HEK293 (cell line): ENCODE measurements at regions not wholly inside any gene's neighbourhood (a gene's known extent, or its start where the extent isn't known, plus 50 kb on each side); places are given as distances from the start of the nearest gene placed in this dataset.

Experiments used
- CTCF ChIA-PET: fragments of 350-600 bp; formaldehyde crosslinking; extraction: SDS; loops from one replicate; lab custom pipeline; 2021; ENCODE audit warnings: antibody characterized with exemption; lab: Yijun Ruan, JAX
- POLR2A ChIA-PET: fragments of 300-600 bp; formaldehyde crosslinking; extraction: SDS; loops from one replicate; lab custom pipeline; 2020; ENCODE audit warnings: antibody characterized with exemption, inconsistent platforms; lab: Yijun Ruan, JAX
- H3K27ac ChIP-seq: fragments of 200-500 bp; sonication (Bioruptor generic); 2 replicates; pipeline ENCODE4 v1.5.1; 2014; ENCODE audit warnings: low read depth, low read length, control low read depth, inconsistent platforms; ENCODE audit errors: extremely low read depth
- H3K36me3 ChIP-seq, 2 experiments: fragments of 200-500 bp in 1 of 2; sonication (Bioruptor generic) in 1 of 2; 1 replicate in 1 of 2; 2 replicates in 1 of 2; pipeline ENCODE4 v1.5.1; 2014 to 2017; ENCODE audit warnings: inconsistent platforms in 2 of 2, low read length in 2 of 2; ENCODE audit not compliant: control insufficient read depth in 2 of 2, insufficient read depth in 1 of 2
- H3K4me1 ChIP-seq: fragments of 200-500 bp; sonication (Bioruptor generic); 2 replicates; pipeline ENCODE4 v1.5.1; 2014; ENCODE audit warnings: mild to moderate bottlenecking, low read length, inconsistent platforms; ENCODE audit not compliant: control insufficient read depth, insufficient read depth
- H3K4me3 ChIP-seq: 2 replicates; pipeline ENCODE4 v1.5.1; 2011; ENCODE audit warnings: low read depth, mild to moderate bottlenecking, control low read depth, low read length, moderate library complexity
- H3K9me3 ChIP-seq: fragments of 200-500 bp; sonication (Bioruptor generic); 2 replicates; pipeline ENCODE4 v1.5.1; 2014; ENCODE audit warnings: low read depth, low read length, inconsistent platforms; ENCODE audit not compliant: control insufficient read depth, insufficient read depth
- KLF16 ChIP-seq: fragments of 450-650 bp; formaldehyde crosslinking; IDR thresholded peaks from 2 replicates; pipeline ENCODE4 v1.5.1; 2017; ENCODE audit warnings: missing biosample characterization, missing genetic modification characterization
- MYNN ChIP-seq: fragments of 450-650 bp; formaldehyde crosslinking; IDR thresholded peaks from 2 replicates; pipeline ENCODE4 v1.5.1; 2016; ENCODE audit warnings: missing biosample characterization, missing genetic modification characterization, borderline replicate concordance
- PRDM1 ChIP-seq: fragments of 450-650 bp; formaldehyde crosslinking; IDR thresholded peaks from 2 replicates; pipeline ENCODE4; 2016; ENCODE audit warnings: missing biosample characterization, missing genetic modification characterization
- SP7 ChIP-seq: fragments of 450-650 bp; formaldehyde crosslinking; IDR thresholded peaks from 2 replicates; pipeline ENCODE4 v1.5.1; 2016; ENCODE audit warnings: missing biosample characterization, missing genetic modification characterization
- ZBTB17 ChIP-seq: fragments of 450-650 bp; formaldehyde crosslinking; IDR thresholded peaks from 2 replicates; pipeline ENCODE4 v1.5.1; 2016; ENCODE audit warnings: missing biosample characterization, missing genetic modification characterization
- ZBTB8A ChIP-seq: fragments of 450-650 bp; formaldehyde crosslinking; IDR thresholded peaks from 2 replicates; pipeline ENCODE4 v1.5.1; 2016; ENCODE audit warnings: missing biosample characterization, missing genetic modification characterization
- ZFP41 ChIP-seq: fragments of 450-650 bp; formaldehyde crosslinking; IDR thresholded peaks from 2 replicates; pipeline ENCODE4 v1.5.1; 2016; ENCODE audit warnings: missing biosample characterization, missing genetic modification characterization, borderline replicate concordance
- ZNF121 ChIP-seq: fragments of 450-650 bp; formaldehyde crosslinking; IDR thresholded peaks from 2 replicates; pipeline ENCODE4 v1.5.1; 2016; ENCODE audit warnings: missing biosample characterization, missing genetic modification characterization
- ZNF184 ChIP-seq: fragments of 450-650 bp; IDR thresholded peaks from 2 replicates; pipeline ENCODE4 v1.5.1; 2018; ENCODE audit warnings: missing biosample characterization, mild to moderate bottlenecking, missing genetic modification characterization
- ZNF2 ChIP-seq: fragments of 450-650 bp; formaldehyde crosslinking; IDR thresholded peaks from 2 replicates; pipeline ENCODE4 v1.5.1; 2016; ENCODE audit warnings: missing biosample characterization, missing genetic modification characterization
- ZNF23 ChIP-seq: fragments of 450-650 bp; formaldehyde crosslinking; IDR thresholded peaks from 2 replicates; pipeline ENCODE4 v1.5.1; 2016; ENCODE audit warnings: missing biosample characterization, missing genetic modification characterization, borderline replicate concordance
- ZNF354C ChIP-seq: fragments of 450-650 bp; formaldehyde crosslinking; IDR thresholded peaks from 2 replicates; pipeline ENCODE4 v1.5.1; 2016; ENCODE audit warnings: missing biosample characterization, missing genetic modification characterization, low read depth, borderline replicate concordance
- ZNF426 ChIP-seq: fragments of 450-650 bp; formaldehyde crosslinking; IDR thresholded peaks from 2 replicates; pipeline ENCODE4 v1.5.1; 2017; ENCODE audit warnings: missing biosample characterization, missing genetic modification characterization, mild to moderate bottlenecking, inconsistent platforms, moderate library complexity
- ZNF514 ChIP-seq: fragments of 450-650 bp; formaldehyde crosslinking; IDR thresholded peaks from 2 replicates; pipeline ENCODE4 v1.5.1; 2016; ENCODE audit warnings: missing biosample characterization, missing genetic modification characterization
- ZNF596 ChIP-seq: fragments of 450-650 bp; IDR thresholded peaks from 2 replicates; pipeline ENCODE4 v1.5.0; 2018; ENCODE audit warnings: missing biosample characterization, mild to moderate bottlenecking, missing genetic modification characterization, moderate library complexity
- ZNF600 ChIP-seq: fragments of 450-650 bp; formaldehyde crosslinking; IDR thresholded peaks from 2 replicates; pipeline ENCODE4 v1.5.1; 2016; ENCODE audit warnings: missing biosample characterization, missing genetic modification characterization
- ZNF610 ChIP-seq: fragments of 450-650 bp; formaldehyde crosslinking; IDR thresholded peaks from 2 replicates; pipeline ENCODE4 v1.5.1; 2016; ENCODE audit warnings: missing biosample characterization, missing genetic modification characterization, borderline replicate concordance
- ZNF626 ChIP-seq: fragments of 450-650 bp; sonication (Bioruptor Pico); formaldehyde crosslinking; IDR thresholded peaks from 2 replicates; pipeline ENCODE4 v1.5.1; 2018; ENCODE audit warnings: missing biosample characterization, missing genetic modification characterization, inconsistent platforms
- ZNF677 ChIP-seq: fragments of 450-650 bp; IDR thresholded peaks from 2 replicates; pipeline ENCODE4 v1.5.0; 2018; ENCODE audit warnings: missing biosample characterization, mild to moderate bottlenecking, missing genetic modification characterization, moderate library complexity
- ZNF768 ChIP-seq: fragments of 450-650 bp; formaldehyde crosslinking; IDR thresholded peaks from 2 replicates; pipeline ENCODE4 v1.5.1; 2018; ENCODE audit warnings: missing biosample characterization, mild to moderate bottlenecking, missing genetic modification characterization
- ZNF830 ChIP-seq: fragments of 450-650 bp; IDR thresholded peaks from 2 replicates; pipeline ENCODE4 v1.5.0; 2018; ENCODE audit warnings: missing biosample characterization, missing genetic modification characterization, low read depth, mild to moderate bottlenecking, moderate library complexity
- ZSCAN18 ChIP-seq: fragments of 450-650 bp; formaldehyde crosslinking; IDR thresholded peaks from 2 replicates; pipeline ENCODE4 v1.5.1; 2016; ENCODE audit warnings: missing biosample characterization, missing genetic modification characterization
- TF ChIP-seq, protein P1 (sequence below): fragments of 450-650 bp; formaldehyde crosslinking; IDR thresholded peaks from 2 replicates; pipeline ENCODE4 v1.5.1; 2016; ENCODE audit warnings: missing biosample characterization, missing genetic modification characterization
- TF ChIP-seq, protein P2 (sequence below): fragments of 450-650 bp; formaldehyde crosslinking; IDR thresholded peaks from 2 replicates; pipeline ENCODE4 v1.5.1; 2016; ENCODE audit warnings: missing biosample characterization, missing genetic modification characterization

DNA sequence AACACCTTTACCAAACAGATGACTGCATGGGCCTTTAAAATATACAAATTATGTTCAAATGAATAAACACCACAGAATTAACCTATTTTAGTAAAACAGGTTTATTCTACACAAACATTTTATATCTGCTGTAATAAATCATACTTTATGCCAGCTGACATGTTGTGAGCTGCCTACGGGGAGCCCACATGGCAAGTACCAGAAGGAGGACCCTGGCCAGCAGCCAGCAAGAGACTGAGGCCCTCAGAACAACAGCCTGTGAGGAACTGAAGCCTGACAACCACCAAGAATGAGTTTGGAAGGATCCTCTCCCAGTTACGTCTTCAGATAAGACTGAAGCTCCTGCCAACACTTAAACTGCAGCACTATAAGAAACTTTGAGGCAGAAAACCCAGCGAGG is 377.0 kb downstream of the PDGFC start (continued):
- TF ChIP-seq ZNF354C (tag by site-specific recombination) (no peak), ZNF184 (tag by site-specific recombination) (no peak), ZBTB17 (tag by site-specific recombination) (no peak), ZNF610 (tag by site-specific recombination) (no peak), ZNF626 (tag by site-specific recombination) (no peak), ZBTB8A (tag by site-specific recombination) (no peak)

DNA sequence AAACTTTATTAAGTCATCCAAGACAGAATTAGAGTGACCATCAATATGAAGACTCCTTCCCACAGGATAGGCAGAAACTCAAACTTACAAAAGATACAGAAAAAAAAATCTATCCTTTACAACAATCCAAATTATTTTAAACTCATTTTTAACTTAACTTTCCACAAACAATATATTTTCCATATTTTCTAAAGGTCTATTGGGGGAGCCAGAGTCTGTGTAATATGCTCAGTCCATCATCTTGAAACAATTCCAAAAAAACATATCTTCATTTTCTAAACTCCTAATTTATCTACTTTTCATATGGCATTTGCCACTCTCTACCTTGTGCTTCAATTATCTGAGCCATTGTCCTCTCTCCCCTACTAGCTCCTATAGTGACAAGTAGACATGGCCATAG is 378.1 kb downstream of the PDGFC start:
- no peaks in the 10 kb centered on the region for H3K36me3 ChIP-seq
- ChIA-PET CTCF (interaction anchor here (0.6 to 1.0 kb wide), 2 partner anchors 375 to 1177 kb away, joined by 3 read pairs; no protein-coding TSS in a partner anchor), POLR2A (no interaction called here)
- H3K9me3 ChIP-seq: no peaks in the 10 kb centered on the region
- no peak overlapping the region for H3K4me3 ChIP-seq
- H3K27ac ChIP-seq: no peak overlapping the region
- TF ChIP-seq ZNF596 (no peak), ZNF23 (tag by site-specific recombination) (no peak), KLF16 (tag by site-specific recombination) (no peak), ZNF2 (tag by site-specific recombination) (no peak), ZNF768 (tag by site-specific recombination) (no peak), ZFP41 (tag by site-specific recombination) (no peak), ZNF514 (tag by site-specific recombination) (no peak), ZNF830 (no peak), MYNN (no peak), ZSCAN18 (tag by site-specific recombination) (no peak), ZNF677 (tag by site-specific recombination) (no peak), ZNF426 (tag by site-specific recombination) (no peak), ZNF600 (no peak), ZNF121 (tag by site-specific recombination) (no peak), PRDM1 (tag by site-specific recombination) (no peak), SP7 (tag by site-specific recombination) (no peak)
- TF ChIP-seq, protein P1, sequence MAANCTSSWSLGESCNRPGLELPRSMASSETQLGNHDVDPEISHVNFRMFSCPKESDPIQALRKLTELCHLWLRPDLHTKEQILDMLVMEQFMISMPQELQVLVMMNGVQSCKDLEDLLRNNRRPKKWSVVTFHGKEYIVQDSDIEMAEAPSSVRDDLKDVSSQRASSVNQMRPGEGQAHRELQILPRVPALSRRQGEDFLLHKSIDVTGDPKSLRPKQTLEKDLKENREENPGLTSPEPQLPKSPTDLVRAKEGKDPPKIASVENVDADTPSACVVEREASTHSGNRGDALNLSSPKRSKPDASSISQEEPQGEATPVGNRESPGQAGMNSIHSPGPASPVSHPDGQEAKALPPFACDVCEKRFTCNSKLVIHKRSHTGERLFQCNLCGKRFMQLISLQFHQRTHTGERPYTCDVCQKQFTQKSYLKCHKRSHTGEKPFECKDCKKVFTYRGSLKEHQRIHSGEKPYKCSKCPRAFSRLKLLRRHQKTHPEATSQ (tag by site-specific recombination): no peak
- TF ChIP-seq, protein P2, sequence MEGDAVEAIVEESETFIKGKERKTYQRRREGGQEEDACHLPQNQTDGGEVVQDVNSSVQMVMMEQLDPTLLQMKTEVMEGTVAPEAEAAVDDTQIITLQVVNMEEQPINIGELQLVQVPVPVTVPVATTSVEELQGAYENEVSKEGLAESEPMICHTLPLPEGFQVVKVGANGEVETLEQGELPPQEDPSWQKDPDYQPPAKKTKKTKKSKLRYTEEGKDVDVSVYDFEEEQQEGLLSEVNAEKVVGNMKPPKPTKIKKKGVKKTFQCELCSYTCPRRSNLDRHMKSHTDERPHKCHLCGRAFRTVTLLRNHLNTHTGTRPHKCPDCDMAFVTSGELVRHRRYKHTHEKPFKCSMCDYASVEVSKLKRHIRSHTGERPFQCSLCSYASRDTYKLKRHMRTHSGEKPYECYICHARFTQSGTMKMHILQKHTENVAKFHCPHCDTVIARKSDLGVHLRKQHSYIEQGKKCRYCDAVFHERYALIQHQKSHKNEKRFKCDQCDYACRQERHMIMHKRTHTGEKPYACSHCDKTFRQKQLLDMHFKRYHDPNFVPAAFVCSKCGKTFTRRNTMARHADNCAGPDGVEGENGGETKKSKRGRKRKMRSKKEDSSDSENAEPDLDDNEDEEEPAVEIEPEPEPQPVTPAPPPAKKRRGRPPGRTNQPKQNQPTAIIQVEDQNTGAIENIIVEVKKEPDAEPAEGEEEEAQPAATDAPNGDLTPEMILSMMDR (tag by site-specific recombination): no peak
- peaks cover 7% of the 10 kb centered on the region for H3K4me1 ChIP-seq
